Dendritic cell treated with granulocyte-macrophage colony-stimulating factor and Interleukin-4, amounts not matched to agents 40 ng/mL and 50 ng/mL, for 4 days (primary cell): ENCODE measurements at regions not wholly inside any gene's neighbourhood (a gene's known extent, or its start where the extent isn't known, plus 50 kb on each side); places are given as distances from the start of the nearest gene placed in this dataset.

Experiments used
- H3K27ac Mint-ChIP-seq: one replicate; pipeline ENCODE4 v1.8.0; 2022; ENCODE audit warnings: mild to moderate bottlenecking, mixed read lengths
- H3K27me3 Mint-ChIP-seq: one replicate; pipeline ENCODE4 v1.8.0; 2022; ENCODE audit warnings: mild to moderate bottlenecking, mixed read lengths
- H3K36me3 Mint-ChIP-seq: one replicate; pipeline ENCODE4 v1.8.0; 2022; ENCODE audit warnings: low read depth, mixed read lengths
- H3K4me1 Mint-ChIP-seq: one replicate; pipeline ENCODE4 v1.8.0; 2022; ENCODE audit warnings: low read depth, mixed read lengths
- H3K4me3 Mint-ChIP-seq: one replicate; pipeline ENCODE4 v1.8.0; 2022; ENCODE audit warnings: mild to moderate bottlenecking, moderate library complexity, mixed read lengths
- H3K9me3 Mint-ChIP-seq: one replicate; pipeline ENCODE4 v1.8.0; 2022; ENCODE audit warnings: mixed read lengths
- intact Hi-C: fragments of 100-400 bp; cut with micrococcal nuclease; formaldehyde crosslinking; loops from one replicate; pipeline ENCODE4 v1.15.0; 2022

- Mint-ChIP-seq H3K27me3 (peaks cover 37% of the 10 kb centered on the region), H3K27ac (no peak overlapping the region)
Observed at GRCh38 chr17:36661047-36661666, 59.8 kb downstream of the MRM1 start.

GRCh38 chr17:36661688-36662087 lies 60.3 kb downstream of the MRM1 start:
- Mint-ChIP-seq H3K4me3 (no peak overlapping the region), H3K9me3 (no peaks in the 10 kb centered on the region), H3K27ac (no peak overlapping the region), H3K4me1 (peaks cover 7% of the 10 kb centered on the region), H3K36me3 (no peaks in the 10 kb centered on the region), H3K27me3 (peaks cover 33% of the 10 kb centered on the region)
- intact Hi-C loops, result no loop called here

More at GRCh38 chr17:36661047-36661666, 59.8 kb downstream of the MRM1 start:
- Mint-ChIP-seq H3K36me3 (no peaks in the 10 kb centered on the region), H3K4me1 (peaks cover 7% of the 10 kb centered on the region), H3K9me3 (no peaks in the 10 kb centered on the region), H3K4me3 (no peak overlapping the region)
- intact Hi-C loops, result no loop called here

- intact Hi-C loops, result no loop called here
- Mint-ChIP-seq H3K36me3 (no peaks in the 10 kb centered on the region), H3K27me3 (peaks cover 10% of the 10 kb centered on the region), H3K4me3 (no peak overlapping the region), H3K9me3 (no peaks in the 10 kb centered on the region), H3K4me1 (no peaks in the 10 kb centered on the region), H3K27ac (no peak overlapping the region)
Observed at GRCh38 chr17:36665417-36665816, 64.0 kb downstream of the MRM1 start.

- H3K4me1 Mint-ChIP-seq, result no peaks in the 10 kb centered on the region
- peaks cover 10% of the 10 kb centered on the region for H3K27me3 Mint-ChIP-seq
- no peaks in the 10 kb centered on the region for H3K9me3 Mint-ChIP-seq
- no peaks in the 10 kb centered on the region for H3K36me3 Mint-ChIP-seq
- intact Hi-C loops, result no loop called here
- no peak overlapping the region for H3K27ac Mint-ChIP-seq
- no peak overlapping the region for H3K4me3 Mint-ChIP-seq
Observed at GRCh38 chr17:36667922-36668321, 66.5 kb downstream of the MRM1 start.

- intact Hi-C loops, result no loop called here
- no peak overlapping the region for H3K4me3 Mint-ChIP-seq
- H3K9me3 Mint-ChIP-seq, result no peaks in the 10 kb centered on the region
- H3K36me3 Mint-ChIP-seq, result no peaks in the 10 kb centered on the region
- H3K27me3 Mint-ChIP-seq, result peaks cover 7% of the 10 kb centered on the region
- no peaks in the 10 kb centered on the region for H3K4me1 Mint-ChIP-seq
- no peak overlapping the region for H3K27ac Mint-ChIP-seq
Observed at GRCh38 chr17:36668824-36669223, 67.4 kb downstream of the MRM1 start.

GRCh38 chr17:36671144-36671543 lies 69.8 kb downstream of the MRM1 start:
- H3K27ac Mint-ChIP-seq, result no peak overlapping the region
- peaks cover 11% of the 10 kb centered on the region for H3K27me3 Mint-ChIP-seq
- H3K4me1 Mint-ChIP-seq, result peaks cover 7% of the 10 kb centered on the region
- no peak overlapping the region for H3K4me3 Mint-ChIP-seq
- H3K36me3 Mint-ChIP-seq, result no peaks in the 10 kb centered on the region
- intact Hi-C loops, result no loop called here
- no peaks in the 10 kb centered on the region for H3K9me3 Mint-ChIP-seq

GRCh38 chr17:36672403-36672918 lies 71.1 kb downstream of the MRM1 start:
- H3K36me3 Mint-ChIP-seq, result no peaks in the 10 kb centered on the region
- H3K27me3 Mint-ChIP-seq, result peaks cover 15% of the 10 kb centered on the region
- intact Hi-C loops, result no loop called here
- H3K4me1 Mint-ChIP-seq, result peaks cover 7% of the 10 kb centered on the region
- no peak overlapping the region for H3K4me3 Mint-ChIP-seq
- no peak overlapping the region for H3K27ac Mint-ChIP-seq
- H3K9me3 Mint-ChIP-seq, result no peaks in the 10 kb centered on the region

GRCh38 chr17:36673068-36673467 lies 71.7 kb downstream of the MRM1 start:
- H3K27ac Mint-ChIP-seq, result no peak overlapping the region
- no peaks in the 10 kb centered on the region for H3K9me3 Mint-ChIP-seq
- intact Hi-C loops, result no loop called here
- H3K4me1 Mint-ChIP-seq, result peaks cover 7% of the 10 kb centered on the region
- no peak overlapping the region for H3K4me3 Mint-ChIP-seq
- H3K27me3 Mint-ChIP-seq, result peaks cover 15% of the 10 kb centered on the region
- H3K36me3 Mint-ChIP-seq, result no peaks in the 10 kb centered on the region

- no peak overlapping the region for H3K27ac Mint-ChIP-seq
- peaks cover 15% of the 10 kb centered on the region for H3K27me3 Mint-ChIP-seq
- H3K9me3 Mint-ChIP-seq, result no peaks in the 10 kb centered on the region
- no peak overlapping the region for H3K4me3 Mint-ChIP-seq
- intact Hi-C loops, result no loop called here
- no peaks in the 10 kb centered on the region for H3K36me3 Mint-ChIP-seq
- peaks cover 7% of the 10 kb centered on the region for H3K4me1 Mint-ChIP-seq
Observed at GRCh38 chr17:36673637-36674277, 72.4 kb downstream of the MRM1 start.

- no peaks in the 10 kb centered on the region for H3K9me3 Mint-ChIP-seq
- no peak overlapping the region for H3K27ac Mint-ChIP-seq
- no peaks in the 10 kb centered on the region for H3K36me3 Mint-ChIP-seq
- intact Hi-C loops, result no loop called here
- peaks cover 7% of the 10 kb centered on the region for H3K4me1 Mint-ChIP-seq
- H3K4me3 Mint-ChIP-seq, result no peak overlapping the region
- H3K27me3 Mint-ChIP-seq, result peaks cover 15% of the 10 kb centered on the region
Observed at GRCh38 chr17:36674278-36674650, 72.9 kb downstream of the MRM1 start.

- no peak overlapping the region for H3K4me3 Mint-ChIP-seq
- intact Hi-C loops, result no loop called here
- peaks cover 12% of the 10 kb centered on the region for H3K27me3 Mint-ChIP-seq
- no peaks in the 10 kb centered on the region for H3K36me3 Mint-ChIP-seq
- peaks cover 7% of the 10 kb centered on the region for H3K4me1 Mint-ChIP-seq
- no peak overlapping the region for H3K27ac Mint-ChIP-seq
- H3K9me3 Mint-ChIP-seq, result no peaks in the 10 kb centered on the region
Observed at GRCh38 chr17:36675250-36675649, 73.9 kb downstream of the MRM1 start.

GRCh38 chr17:36675786-36676185 lies 74.4 kb downstream of the MRM1 start:
- Mint-ChIP-seq H3K36me3 (no peaks in the 10 kb centered on the region), H3K27me3 (peaks cover 9% of the 10 kb centered on the region), H3K4me1 (peaks cover 7% of the 10 kb centered on the region), H3K4me3 (no peak overlapping the region), H3K27ac (no peak overlapping the region), H3K9me3 (no peaks in the 10 kb centered on the region)
- intact Hi-C loops, result no loop called here

- Mint-ChIP-seq H3K4me1 (peaks cover 7% of the 10 kb centered on the region), H3K9me3 (no peaks in the 10 kb centered on the region), H3K36me3 (no peaks in the 10 kb centered on the region), H3K27me3 (peaks cover 9% of the 10 kb centered on the region), H3K4me3 (no peak overlapping the region), H3K27ac (no peak overlapping the region)
- intact Hi-C loops, result no loop called here
Observed at GRCh38 chr17:36679815-36680467, 78.6 kb downstream of the MRM1 start.

GRCh38 chr17:36680701-36681202 lies 79.4 kb downstream of the MRM1 start:
- intact Hi-C loops, result no loop called here
- H3K4me3 Mint-ChIP-seq, result no peak overlapping the region
- H3K9me3 Mint-ChIP-seq, result no peaks in the 10 kb centered on the region
- no peaks in the 10 kb centered on the region for H3K36me3 Mint-ChIP-seq
- H3K27ac Mint-ChIP-seq, result no peak overlapping the region
- peaks cover 1% of the 10 kb centered on the region for H3K4me1 Mint-ChIP-seq
- H3K27me3 Mint-ChIP-seq, result peaks cover 5% of the 10 kb centered on the region
